PC-3 (cell line): ENCODE measurements at regions not wholly inside any gene's neighbourhood (a gene's known extent, or its start where the extent isn't known, plus 50 kb on each side); places are given as distances from the start of the nearest gene placed in this dataset.

Source experiments
- ATAC-seq: fragments of 200-7000 bp; cut with Tn5 transposase; 2 replicates; pipeline ENCODE4 v1.9.1; 2020; ENCODE audit warnings: mild to moderate bottlenecking, moderate library complexity
- BruUV-seq: library from RNA; stranded (reverse); fragments of 400-500 nt; replicated peaks from 2 replicates; lab custom pipeline; 2021; lab: Mats Ljungman, UMichigan
- CTCF ChIA-PET: fragments of 300-600 bp; sonication (Branson Sonifier 250); formaldehyde crosslinking; loops from one replicate; lab custom pipeline; 2022; ENCODE audit warnings: antibody characterized with exemption; lab: Charles Lee
- POLR2A ChIA-PET: fragments of 300-600 bp; sonication (Branson Sonifier 250); formaldehyde crosslinking; loops from one replicate; lab custom pipeline; 2022; ENCODE audit warnings: antibody characterized with exemption; ENCODE audit not compliant: unreplicated experiment; lab: Charles Lee
- DNase-seq: peaks from one replicate; pipeline ENCODE4 v3.0.0-alpha.2; 2015
- H2AFZ ChIP-seq: fragments of 300-600 bp; sonication (generic); 2 replicates; pipeline ENCODE4 v1.6.0; 2016; ENCODE audit warnings: antibody characterized with exemption, low read length
- H3F3A ChIP-seq: fragments of 300-600 bp; sonication (generic); one replicate; pipeline ENCODE4 v1.6.0; 2017; ENCODE audit warnings: antibody characterized with exemption, low read length, control low read depth, mild to moderate bottlenecking; ENCODE audit not compliant: unreplicated experiment
- H3K27ac ChIP-seq: fragments of 300-600 bp; sonication (generic); 2 replicates; pipeline ENCODE4 v1.5.1; 2016; ENCODE audit warnings: mild to moderate bottlenecking, low read length
- H3K27me3 ChIP-seq: fragments of 300-600 bp; sonication (generic); 2 replicates; pipeline ENCODE4 v1.6.1; 2016; ENCODE audit warnings: low read length, mixed read lengths
- H3K36me3 ChIP-seq: fragments of 300-600 bp; sonication (generic); 2 replicates; pipeline ENCODE4 v1.6.1; 2016; ENCODE audit warnings: low read depth, mixed run types, low read length, mixed read lengths
- H3K4me1 ChIP-seq: fragments of 300-600 bp; sonication (generic); 2 replicates; pipeline ENCODE4 v1.5.1; 2016; ENCODE audit warnings: low read length; ENCODE audit not compliant: insufficient read depth
- H3K4me2 ChIP-seq: fragments of 300-600 bp; sonication (generic); 2 replicates; pipeline ENCODE4 v1.6.0; 2016; ENCODE audit warnings: low read length
- H3K4me3 ChIP-seq: fragments of 300-600 bp; sonication (generic); 2 replicates; pipeline ENCODE4 v1.5.1; 2016; ENCODE audit warnings: mild to moderate bottlenecking, low read length, mixed read lengths
- H3K79me2 ChIP-seq: fragments of 300-600 bp; sonication (generic); 2 replicates; pipeline ENCODE4 v1.6.1; 2017; ENCODE audit warnings: low read length, mixed read lengths
- H3K9ac ChIP-seq: fragments of 300-600 bp; sonication (generic); 2 replicates; pipeline ENCODE4 v1.6.0; 2016; ENCODE audit warnings: mild to moderate bottlenecking, low read length
- H3K9me2 ChIP-seq: fragments of 300-600 bp; sonication (generic); replicated peaks from 2 replicates; pipeline ENCODE4 v1.6.1; 2016; ENCODE audit warnings: mixed run types, low read length, mixed read lengths
- H3K9me3 ChIP-seq: fragments of 300-600 bp; sonication (generic); 2 replicates; pipeline ENCODE4 v1.6.1; 2016; ENCODE audit warnings: low read length, mixed read lengths
- H4K20me1 ChIP-seq: fragments of 300-600 bp; sonication (generic); 2 replicates; pipeline ENCODE4 v1.6.1; 2016; ENCODE audit warnings: low read length, mixed read lengths
- EZH2 ChIP-seq: fragments of 300-600 bp; sonication (generic); IDR thresholded peaks from one replicate; pipeline ENCODE4 v1.6.1; 2017; ENCODE audit warnings: antibody characterized with exemption, mild to moderate bottlenecking, low read length; ENCODE audit not compliant: unreplicated experiment
- EZH2phosphoT487 ChIP-seq: fragments of 300-600 bp; sonication (generic); IDR thresholded peaks from 2 replicates; pipeline ENCODE4 v1.6.1; 2018; ENCODE audit warnings: mild to moderate bottlenecking, antibody characterized with exemption, low read length, borderline replicate concordance
- intact Hi-C: fragments of 100-400 bp; cut with micrococcal nuclease; formaldehyde crosslinking; loops from 2 replicates; pipeline ENCODE4 v1.9.0; 2023
- TF ChIP-seq, protein P1 (sequence below): fragments of 300-600 bp; sonication (generic); conservative IDR thresholded peaks from 2 replicates; pipeline ENCODE4 v1.5.1; 2017; ENCODE audit warnings: antibody characterized with exemption, low read depth, mild to moderate bottlenecking, low read length

- H3K36me3 ChIP-seq = no peaks in the 10 kb centered on the region
- no peaks in the 10 kb centered on the region for H3K4me1 ChIP-seq
- no peaks in the 10 kb centered on the region for H4K20me1 ChIP-seq
- no peak overlapping the region for H3K4me3 ChIP-seq
- H2AFZ ChIP-seq = no peak overlapping the region
- ATAC-seq (no peak), DNase-seq (no peak)
- BruUV-seq = no TSS peak
- H3K4me2 ChIP-seq = no peak overlapping the region
- no peaks in the 10 kb centered on the region for H3K9me2 ChIP-seq
- TF ChIP-seq, protein P1, sequence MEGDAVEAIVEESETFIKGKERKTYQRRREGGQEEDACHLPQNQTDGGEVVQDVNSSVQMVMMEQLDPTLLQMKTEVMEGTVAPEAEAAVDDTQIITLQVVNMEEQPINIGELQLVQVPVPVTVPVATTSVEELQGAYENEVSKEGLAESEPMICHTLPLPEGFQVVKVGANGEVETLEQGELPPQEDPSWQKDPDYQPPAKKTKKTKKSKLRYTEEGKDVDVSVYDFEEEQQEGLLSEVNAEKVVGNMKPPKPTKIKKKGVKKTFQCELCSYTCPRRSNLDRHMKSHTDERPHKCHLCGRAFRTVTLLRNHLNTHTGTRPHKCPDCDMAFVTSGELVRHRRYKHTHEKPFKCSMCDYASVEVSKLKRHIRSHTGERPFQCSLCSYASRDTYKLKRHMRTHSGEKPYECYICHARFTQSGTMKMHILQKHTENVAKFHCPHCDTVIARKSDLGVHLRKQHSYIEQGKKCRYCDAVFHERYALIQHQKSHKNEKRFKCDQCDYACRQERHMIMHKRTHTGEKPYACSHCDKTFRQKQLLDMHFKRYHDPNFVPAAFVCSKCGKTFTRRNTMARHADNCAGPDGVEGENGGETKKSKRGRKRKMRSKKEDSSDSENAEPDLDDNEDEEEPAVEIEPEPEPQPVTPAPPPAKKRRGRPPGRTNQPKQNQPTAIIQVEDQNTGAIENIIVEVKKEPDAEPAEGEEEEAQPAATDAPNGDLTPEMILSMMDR = no peak
- TF ChIP-seq EZH2 = no peak
- TF ChIP-seq EZH2phosphoT487 = no peak
- 0 out of 2 replicates have a peak, but pooled peaks cover 3% of the 10 kb centered on the region for H3K27me3 ChIP-seq
- CTCF ChIA-PET = no interaction called here
- H3K27ac ChIP-seq = no peak overlapping the region
- H3K79me2 ChIP-seq = no peaks in the 10 kb centered on the region
- no peaks in the 10 kb centered on the region for H3K9me3 ChIP-seq
- H3K9ac ChIP-seq = no peak overlapping the region
- intact Hi-C loops = no loop called here
- H3F3A ChIP-seq = no peaks in the 10 kb centered on the region
- POLR2A ChIA-PET = no interaction called here
These were observed 320.3 kb upstream of the DEFB112 start for GRCh38 chr6:50369996-50370395.

- Histone ChIP-seq H3K79me2 (no peaks in the 10 kb centered on the region), H2AFZ (peak overlapping the region; percentile 42; the same call in 1 of the 2 replicates), H3K4me3 (peak overlapping the region; percentile 44), H3K36me3 (no peaks in the 10 kb centered on the region), H3K9me3 (peaks cover under 1% of the 10 kb centered on the region; the same call in 1 of the 2 replicates), H3K27ac (no peak overlapping the region), H3F3A (no peaks in the 10 kb centered on the region), H3K9me2 (no peaks in the 10 kb centered on the region), H3K27me3 (no peaks in the 10 kb centered on the region), H3K9ac (no peak overlapping the region), H3K4me1 (no peaks in the 10 kb centered on the region), H3K4me2 (peak overlapping the region; percentile 67), H4K20me1 (no peaks in the 10 kb centered on the region)
- DNase-seq (no peak), ATAC-seq (no peak)
- TF ChIP-seq, protein P1 = no peak
- TF ChIP-seq EZH2 = no peak
- TF ChIP-seq EZH2phosphoT487 = no peak
- POLR2A ChIA-PET = no interaction called here
- intact Hi-C loops = no loop called here
- CTCF ChIA-PET = no interaction called here
- no TSS peak for BruUV-seq
These were observed 330.8 kb upstream of the DEFB112 start for GRCh38 chr6:50380406-50381098.

GRCh38 chr6:50381099-50381415 is 331.3 kb upstream of the DEFB112 start:
- no peak for TF ChIP-seq EZH2phosphoT487
- TF ChIP-seq, protein P1 = peak; percentile 61
- Histone ChIP-seq H3F3A (no peaks in the 10 kb centered on the region), H3K27ac (no peak overlapping the region), H3K27me3 (no peaks in the 10 kb centered on the region), H3K4me2 (peak overlapping the region; percentile 67), H3K4me3 (peak overlapping the region; percentile 44; the same call in 1 of the 2 replicates), H3K36me3 (no peaks in the 10 kb centered on the region), H3K79me2 (no peaks in the 10 kb centered on the region), H2AFZ (peak overlapping the region; percentile 42; the same call in 1 of the 2 replicates), H3K9me2 (no peaks in the 10 kb centered on the region), H3K4me1 (no peaks in the 10 kb centered on the region), H3K9ac (no peak overlapping the region), H4K20me1 (no peaks in the 10 kb centered on the region), H3K9me3 (no peaks in the 10 kb centered on the region)
- no TSS peak for BruUV-seq
- ATAC-seq = no peak
- ChIA-PET POLR2A (no interaction called here), CTCF (no interaction called here)
- intact Hi-C loops = no loop called here
- DNase-seq = no peak
